OCI-LY7 (cell line): ENCODE measurements at regions not wholly inside any gene's neighbourhood (a gene's known extent, or its start where the extent isn't known, plus 50 kb on each side); places are given as distances from the start of the nearest gene placed in this dataset.

ENCODE experiments used
- EZH2phosphoT487 ChIP-seq: fragments of 200-600 bp; sonication (generic); IDR thresholded peaks from 2 replicates; pipeline ENCODE4 v1.6.1; 2018; ENCODE audit warnings: low read depth, borderline replicate concordance, mild to moderate bottlenecking, mixed run types, antibody characterized with exemption, low read length, moderate library complexity, mixed read lengths
- TF ChIP-seq, protein P1 (sequence below): fragments of 200-600 bp; sonication (generic); conservative IDR thresholded peaks from 2 replicates; pipeline ENCODE4 v1.5.1; 2014; ENCODE audit warnings: mild to moderate bottlenecking, antibody characterized with exemption, low read length, moderate library complexity, mixed read lengths

DNA sequence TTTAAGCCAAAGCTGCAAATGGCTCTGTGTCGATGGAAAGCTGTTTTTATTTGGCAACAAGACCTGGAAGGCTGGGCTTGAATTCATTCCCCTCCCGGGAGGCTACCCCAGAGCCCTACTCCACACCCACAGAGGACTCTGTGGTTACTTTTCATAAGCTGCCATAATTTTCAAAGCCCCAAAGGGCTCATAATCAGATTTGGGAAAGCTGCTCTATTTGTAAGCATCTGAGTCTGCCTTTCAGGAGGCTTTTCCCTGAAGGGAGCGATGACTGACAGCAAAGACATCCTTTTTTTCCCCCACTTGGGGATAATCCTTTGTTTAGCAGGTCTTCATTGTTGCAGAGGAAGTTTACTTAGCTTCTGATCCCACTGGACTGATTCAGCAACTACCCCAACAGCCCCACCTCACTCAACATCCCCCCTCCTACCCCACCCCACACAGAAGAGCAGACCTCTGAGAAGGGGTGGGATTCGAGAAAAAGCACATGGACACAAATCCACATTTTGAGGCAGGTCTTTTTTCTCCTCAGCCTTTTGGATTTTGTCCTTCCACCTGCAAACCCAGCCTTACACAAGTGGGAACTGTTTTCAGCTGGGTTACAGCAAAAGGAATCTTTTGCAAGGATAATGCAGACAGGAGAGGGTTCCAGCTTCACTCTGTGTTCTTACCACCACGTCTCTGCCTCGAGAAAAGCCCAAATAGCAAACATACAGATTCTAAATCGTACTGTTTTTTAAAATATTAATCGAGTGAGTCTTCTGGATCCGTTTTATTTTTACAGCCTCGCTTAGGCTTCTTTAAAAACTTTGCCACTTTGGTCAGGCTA is 244.4 kb upstream of the TUT7 start:
- TF ChIP-seq, protein P1, sequence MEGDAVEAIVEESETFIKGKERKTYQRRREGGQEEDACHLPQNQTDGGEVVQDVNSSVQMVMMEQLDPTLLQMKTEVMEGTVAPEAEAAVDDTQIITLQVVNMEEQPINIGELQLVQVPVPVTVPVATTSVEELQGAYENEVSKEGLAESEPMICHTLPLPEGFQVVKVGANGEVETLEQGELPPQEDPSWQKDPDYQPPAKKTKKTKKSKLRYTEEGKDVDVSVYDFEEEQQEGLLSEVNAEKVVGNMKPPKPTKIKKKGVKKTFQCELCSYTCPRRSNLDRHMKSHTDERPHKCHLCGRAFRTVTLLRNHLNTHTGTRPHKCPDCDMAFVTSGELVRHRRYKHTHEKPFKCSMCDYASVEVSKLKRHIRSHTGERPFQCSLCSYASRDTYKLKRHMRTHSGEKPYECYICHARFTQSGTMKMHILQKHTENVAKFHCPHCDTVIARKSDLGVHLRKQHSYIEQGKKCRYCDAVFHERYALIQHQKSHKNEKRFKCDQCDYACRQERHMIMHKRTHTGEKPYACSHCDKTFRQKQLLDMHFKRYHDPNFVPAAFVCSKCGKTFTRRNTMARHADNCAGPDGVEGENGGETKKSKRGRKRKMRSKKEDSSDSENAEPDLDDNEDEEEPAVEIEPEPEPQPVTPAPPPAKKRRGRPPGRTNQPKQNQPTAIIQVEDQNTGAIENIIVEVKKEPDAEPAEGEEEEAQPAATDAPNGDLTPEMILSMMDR, result no peak
- no peak for TF ChIP-seq EZH2phosphoT487
